Transverse colon (tissue), 4 donors: ENCODE measurements at regions not wholly inside any gene's neighbourhood (a gene's known extent, or its start where the extent isn't known, plus 50 kb on each side); places are given as distances from the start of the nearest gene placed in this dataset.

ENCODE experiments used
- DNase-seq: peaks from one replicate; pipeline ENCODE4 v3.0.0-alpha.2; 2019
- H3K27ac ChIP-seq, 4 donors: fragments of 200-600 bp; sonication (generic); 2 replicates each; pipeline ENCODE4 v1.5.1; 2016 to 2018; ENCODE audit warnings: inconsistent platforms in 4 of 4
- H3K27me3 ChIP-seq: fragments of 200-600 bp; sonication (generic); 2 replicates; pipeline ENCODE4 v1.5.1; 2017; ENCODE audit warnings: inconsistent platforms
- H3K36me3 ChIP-seq, 4 donors: fragments of 200-600 bp; sonication (generic); 2 replicates each; pipeline ENCODE4 v1.5.1; 2017 to 2019; ENCODE audit warnings: inconsistent platforms in 4 of 4
- H3K4me1 ChIP-seq, 4 donors: fragments of 200-600 bp; sonication (generic); 2 replicates each; pipeline ENCODE4 v1.5.1; 2017 to 2020; ENCODE audit warnings: inconsistent platforms in 4 of 4
- H3K4me3 ChIP-seq, 4 donors: fragments of 200-600 bp; sonication (generic); 1 replicate in 1 of 4; 2 replicates in 3 of 4; pipeline versions ENCODE4 v1.5.1 to v1.6.1; 2017 to 2019; ENCODE audit warnings: inconsistent platforms in 4 of 4
- H3K9me3 ChIP-seq, 2 donors: fragments of 200-600 bp; sonication (generic); 2 replicates each; pipeline ENCODE4 v1.5.1; 2017 to 2019; ENCODE audit warnings: inconsistent platforms in 2 of 2
- EP300 ChIP-seq: sonication (generic); formaldehyde crosslinking; IDR thresholded peaks from one replicate; pipeline ENCODE4 v1.6.1; 2017; ENCODE audit warnings: antibody characterized with exemption, low read depth
- POLR2A ChIP-seq: fragments of 450-650 bp; IDR thresholded peaks from one replicate; pipeline ENCODE4 v1.6.1; 2016; ENCODE audit warnings: antibody characterized with exemption, mild to moderate bottlenecking, moderate library complexity
- POLR2AphosphoS5 ChIP-seq, 3 donors: sonication (generic); formaldehyde crosslinking; IDR thresholded peaks; one replicate each; pipeline ENCODE4 v1.6.1; 2016; ENCODE audit warnings: antibody characterized with exemption in 3 of 3
- WGBS, 2 donors: methylation state at CpG; one replicate each; pipeline ENCODE4 v1.1.5; 2018; ENCODE audit warnings: low coverage in 1 of 2; 5-methylcytosine and 5-hydroxymethylcytosine counted together
- in situ Hi-C, 4 donors: fragments of 200-750 bp; cut with MboI; loops; one replicate each; pipeline versions ENCODE4 v1.15.0 to v1.15.1; 2017; ENCODE audit warnings: low sequenced_read_pairs in 3 of 4, low pct_ligation_motif_present in 1 of 4, low pct_unique_long_range_greater_than_20kb in 1 of 4
- intact Hi-C: fragments of 100-400 bp; cut with DNase I; formaldehyde crosslinking; loops from one replicate; pipeline ENCODE4 v1.15.1; 2023; ENCODE audit warnings: low total_unique reads
- TF ChIP-seq, protein P1 (sequence below), 5 experiments: fragments of 200-600 bp in 3 of 5; fragments of 450-650 bp in 2 of 5; sonication (generic) in 3 of 5; IDR thresholded peaks; 1 replicate in 2 of 5; 2 replicates in 3 of 5; pipeline ENCODE4 v1.5.1; 2016 to 2017; ENCODE audit warnings: antibody characterized with exemption in 5 of 5, inconsistent platforms in 3 of 5, mild to moderate bottlenecking in 2 of 5, moderate library complexity in 1 of 5

DNA sequence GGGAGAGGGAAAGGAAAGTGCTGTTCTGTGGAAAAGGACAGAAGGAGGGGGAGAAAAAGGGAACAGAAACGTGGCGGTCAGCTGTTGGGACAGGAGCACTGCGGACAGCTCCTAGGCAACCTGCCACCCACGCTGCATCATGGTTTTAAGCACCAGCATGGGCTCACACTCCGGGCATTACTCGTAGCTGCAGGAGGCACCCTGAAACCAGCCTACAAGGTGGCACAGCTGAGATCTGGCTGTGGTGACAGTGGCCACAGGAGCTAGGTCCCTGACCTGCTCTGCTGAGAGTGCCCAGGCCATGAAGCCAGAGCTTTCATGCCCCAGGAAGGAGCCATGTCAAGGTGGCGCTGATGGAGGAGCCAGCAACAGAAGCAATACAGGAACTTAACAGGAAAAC is 161.4 kb upstream of the ST8SIA2 start:
- Histone ChIP-seq H3K4me1 (no peaks in the 10 kb centered on the region), H3K27me3 (no peaks in the 10 kb centered on the region), H3K36me3 (no peaks in the 10 kb centered on the region), H3K4me3 (no peak overlapping the region), H3K9me3 (peaks cover 0 to 4% of the 10 kb centered on the region in 2 donors), H3K27ac (no peak overlapping the region)
- TF ChIP-seq POLR2AphosphoS5 (IDR thresholded peaks at IDR 0.05) = no peak
- TF ChIP-seq EP300 = no peak
- no peak for DNase-seq
- intact Hi-C loops = no loop called here
- WGBS, 2 donors = 70 to 77% methylated on average over 7 of the region's 7 CpGs
- in situ Hi-C loops = loop anchor here in 1 of 4 donors (25.0 kb wide), 1 partner anchor 480 kb away; no protein-coding TSS in a partner anchor

DNA sequence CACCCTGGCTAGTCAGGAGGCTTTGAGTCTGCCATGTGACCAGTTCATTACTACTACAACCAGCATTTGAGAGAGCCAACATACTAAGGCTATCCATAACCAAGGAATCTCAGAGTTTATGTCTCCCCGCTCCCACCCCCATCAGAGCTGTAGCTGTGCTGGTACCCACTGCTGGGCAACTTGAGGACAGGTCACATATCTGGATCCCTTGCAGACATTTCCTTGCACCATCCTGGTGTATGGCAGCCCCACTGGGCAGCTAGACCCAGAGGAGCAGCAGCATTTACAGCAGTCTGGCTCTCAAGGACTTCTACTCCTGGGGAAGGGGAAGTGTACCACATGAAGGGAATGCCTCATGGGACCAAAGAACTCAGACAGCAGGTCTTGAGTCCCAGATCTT is 160.8 kb upstream of the ST8SIA2 start:
- Histone ChIP-seq H3K4me3 (no peak overlapping the region), H3K36me3 (no peaks in the 10 kb centered on the region), H3K4me1 (no peaks in the 10 kb centered on the region), H3K27ac (no peak overlapping the region), H3K9me3 (peaks cover 0 to 4% of the 10 kb centered on the region in 2 donors), H3K27me3 (no peaks in the 10 kb centered on the region)
- intact Hi-C loops (no loop called here), in situ Hi-C loops (loop anchor here in 1 of 4 donors (25.0 kb wide), 1 partner anchor 479 kb away; no protein-coding TSS in a partner anchor)
- TF ChIP-seq POLR2A = no peak
- no peak for DNase-seq
- 100% methylated on average over 1 of the region's 1 CpG; no CpG with 5 or more reads in 1 of the 2 donors for WGBS, 2 donors

DNA sequence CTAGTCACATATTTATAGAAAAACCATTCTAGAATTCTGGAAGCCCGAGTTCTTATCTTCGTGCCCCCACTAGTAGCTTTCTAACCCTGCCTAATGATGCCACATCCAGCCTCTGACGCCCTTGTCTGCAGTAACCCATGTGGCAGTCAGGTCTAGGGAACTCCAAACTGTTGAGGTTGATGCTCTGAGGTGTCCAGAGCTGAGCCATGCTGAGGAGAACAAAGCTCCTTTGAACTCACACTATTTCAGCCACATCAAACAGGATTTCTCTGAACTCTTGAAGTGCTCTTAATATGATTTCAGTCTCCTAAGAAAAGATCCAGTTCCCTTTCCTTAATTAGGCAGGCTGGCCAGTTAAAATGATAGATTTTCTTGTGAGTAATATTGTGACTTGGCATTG is 150.5 kb upstream of the ST8SIA2 start:
- peaks cover 0 to 9% of the 10 kb centered on the region in 2 donors for H3K9me3 ChIP-seq
- H3K4me1 ChIP-seq = no peaks in the 10 kb centered on the region
- DNase-seq = no peak
- peaks cover 9% of the 10 kb centered on the region for H3K27me3 ChIP-seq
- no peak overlapping the region for H3K4me3 ChIP-seq
- H3K27ac ChIP-seq = no peak overlapping the region
- 69 to 82% methylated on average over 2 to 3 of the region's 3 CpGs for WGBS, 2 donors
- intact Hi-C loops = no loop called here
- TF ChIP-seq POLR2AphosphoS5 (IDR thresholded peaks at IDR 0.05) (no peak), EP300 (no peak), POLR2A (no peak)
- TF ChIP-seq, protein P1, sequence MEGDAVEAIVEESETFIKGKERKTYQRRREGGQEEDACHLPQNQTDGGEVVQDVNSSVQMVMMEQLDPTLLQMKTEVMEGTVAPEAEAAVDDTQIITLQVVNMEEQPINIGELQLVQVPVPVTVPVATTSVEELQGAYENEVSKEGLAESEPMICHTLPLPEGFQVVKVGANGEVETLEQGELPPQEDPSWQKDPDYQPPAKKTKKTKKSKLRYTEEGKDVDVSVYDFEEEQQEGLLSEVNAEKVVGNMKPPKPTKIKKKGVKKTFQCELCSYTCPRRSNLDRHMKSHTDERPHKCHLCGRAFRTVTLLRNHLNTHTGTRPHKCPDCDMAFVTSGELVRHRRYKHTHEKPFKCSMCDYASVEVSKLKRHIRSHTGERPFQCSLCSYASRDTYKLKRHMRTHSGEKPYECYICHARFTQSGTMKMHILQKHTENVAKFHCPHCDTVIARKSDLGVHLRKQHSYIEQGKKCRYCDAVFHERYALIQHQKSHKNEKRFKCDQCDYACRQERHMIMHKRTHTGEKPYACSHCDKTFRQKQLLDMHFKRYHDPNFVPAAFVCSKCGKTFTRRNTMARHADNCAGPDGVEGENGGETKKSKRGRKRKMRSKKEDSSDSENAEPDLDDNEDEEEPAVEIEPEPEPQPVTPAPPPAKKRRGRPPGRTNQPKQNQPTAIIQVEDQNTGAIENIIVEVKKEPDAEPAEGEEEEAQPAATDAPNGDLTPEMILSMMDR (IDR thresholded peaks at IDR 0.05) = no peak
- H3K36me3 ChIP-seq = no peaks in the 10 kb centered on the region
- in situ Hi-C loops = loop anchor here in 1 of 4 donors (25.0 kb wide), 1 partner anchor 469 kb away; no protein-coding TSS in a partner anchor

DNA sequence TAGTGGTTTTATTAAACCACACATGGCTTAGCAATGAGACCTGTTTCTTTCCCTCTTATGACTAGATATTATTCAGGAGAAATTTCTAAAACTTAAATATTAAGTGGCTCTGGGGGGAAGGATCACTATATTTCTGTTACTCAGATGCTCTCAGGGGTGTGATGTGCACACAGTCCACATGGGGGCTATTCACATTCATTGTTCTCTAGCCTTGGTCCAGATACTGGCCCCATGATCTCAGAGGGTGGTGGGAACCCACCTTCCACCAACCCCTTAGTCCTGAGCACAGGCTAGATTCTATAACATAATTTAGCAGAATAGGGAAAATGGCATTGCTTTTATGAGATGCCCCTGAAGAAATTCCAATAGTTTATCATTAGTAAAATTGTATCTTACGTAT is 149.0 kb upstream of the ST8SIA2 start:
- Histone ChIP-seq H3K36me3 (no peaks in the 10 kb centered on the region), H3K9me3 (no peaks in the 10 kb centered on the region), H3K27ac (no peak overlapping the region), H3K27me3 (peaks cover 9% of the 10 kb centered on the region), H3K4me1 (no peaks in the 10 kb centered on the region), H3K4me3 (no peak overlapping the region)
- TF ChIP-seq EP300 (no peak), POLR2A (no peak), POLR2AphosphoS5 (IDR thresholded peaks at IDR 0.05) (no peak)
- TF ChIP-seq, protein P1 (IDR thresholded peaks at IDR 0.05) = no peak
- WGBS, 2 donors = 72 to 86% methylated on average over 1 of the region's 1 CpG
- no peak for DNase-seq
- in situ Hi-C loops (loop anchor here in 1 of 4 donors (25.0 kb wide), 1 partner anchor 468 kb away; no protein-coding TSS in a partner anchor), intact Hi-C loops (no loop called here)

DNA sequence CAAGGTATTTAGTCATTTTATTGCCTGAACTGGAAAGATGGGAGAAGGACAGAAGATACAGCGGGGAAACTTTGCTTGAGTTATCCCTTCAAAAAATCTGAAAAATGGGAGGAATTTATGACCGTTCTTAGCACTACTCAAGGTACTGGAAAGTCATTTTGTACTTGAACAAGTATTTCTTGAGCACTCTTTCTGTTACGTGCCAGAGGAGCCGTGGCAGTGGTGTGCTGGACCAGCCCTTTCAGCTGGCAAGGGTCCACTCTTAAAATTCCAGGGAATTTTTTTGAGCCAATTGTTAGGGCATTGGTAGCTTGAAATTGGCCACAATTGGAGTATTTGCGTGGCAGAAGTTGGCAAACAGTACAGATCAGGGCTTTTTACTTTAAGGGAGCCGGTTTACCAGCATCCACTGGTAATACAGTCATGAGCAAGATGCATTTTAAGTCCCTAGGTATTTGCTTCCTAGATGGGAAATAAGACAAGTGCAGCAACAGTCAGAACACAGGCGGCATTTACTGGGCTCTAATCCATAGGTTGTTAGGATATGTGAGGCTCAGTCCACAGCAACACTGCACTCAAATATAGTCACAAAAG is 145.9 kb upstream of the ST8SIA2 start:
- intact Hi-C loops = no loop called here
- peaks cover 9% of the 10 kb centered on the region for H3K27me3 ChIP-seq
- no peak for DNase-seq
- H3K9me3 ChIP-seq = no peaks in the 10 kb centered on the region
- in situ Hi-C loops = loop anchor here in 1 of 4 donors (25.0 kb wide), 1 partner anchor 465 kb away; no protein-coding TSS in a partner anchor
- no peak overlapping the region for H3K4me3 ChIP-seq
- TF ChIP-seq, protein P1 (IDR thresholded peaks at IDR 0.05) = no peak
- H3K4me1 ChIP-seq = no peaks in the 10 kb centered on the region
- WGBS, 2 donors = 69 to 72% methylated on average over 4 to 7 of the region's 7 CpGs
- no peaks in the 10 kb centered on the region for H3K36me3 ChIP-seq
- no peak overlapping the region for H3K27ac ChIP-seq
